RPMI8226 (cell line): ENCODE measurements at regions not wholly inside any gene's neighbourhood (a gene's known extent, or its start where the extent isn't known, plus 50 kb on each side); places are given as distances from the start of the nearest gene placed in this dataset.
A peak's percentile ranks its signal among the peaks of the same experiment; 100 is the strongest.
"Not testable (repeated sequence)": the region's sequence is repeated elsewhere in the genome, so short reads cannot be mapped to it uniquely, and the experiment has no call there.

Experiments
- DNase-seq: peaks from one replicate; pipeline ENCODE4 v3.0.0-alpha.2; 2015

DNA sequence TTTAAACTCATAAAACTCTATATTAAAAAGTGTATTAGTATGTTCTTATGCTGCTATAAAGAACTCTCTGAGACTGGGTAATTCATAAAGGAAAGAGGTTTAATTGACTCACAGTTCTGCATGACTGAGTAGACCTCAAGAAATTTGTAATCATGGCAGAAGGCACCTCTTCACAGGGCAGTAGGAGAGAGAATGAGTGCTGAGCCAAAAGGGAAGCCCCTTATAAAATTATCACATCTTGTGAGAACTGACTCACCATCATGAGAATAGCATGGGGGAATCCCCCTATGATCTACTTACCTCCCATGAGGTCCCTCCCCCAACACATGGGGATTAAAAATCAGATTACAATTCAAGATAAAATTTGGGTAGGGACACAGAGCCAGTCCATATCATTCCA, 463.2 kb downstream of the KLHL13 start:
- no peak for DNase-seq

DNA sequence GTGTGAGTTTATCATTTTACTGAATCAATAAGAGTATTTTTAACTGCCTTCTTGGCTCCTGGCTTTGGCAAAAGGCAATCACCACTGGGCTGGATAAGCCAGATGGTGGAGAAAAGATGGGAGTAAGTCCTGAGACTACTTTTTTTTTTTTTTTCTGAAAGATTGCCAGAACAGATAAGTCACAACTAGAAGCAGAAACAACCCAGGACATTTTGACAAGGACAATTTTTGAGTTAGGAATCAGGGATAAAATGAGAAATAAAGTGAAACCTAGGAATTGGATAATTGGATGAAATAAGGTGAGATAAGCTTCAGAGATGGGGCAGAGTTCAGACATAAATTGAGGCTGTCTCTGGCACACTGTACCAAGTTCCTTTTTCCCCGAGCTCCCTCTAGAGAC, 471.0 kb downstream of the KLHL13 start:
- DNase-seq: peak; percentile 2

DNA sequence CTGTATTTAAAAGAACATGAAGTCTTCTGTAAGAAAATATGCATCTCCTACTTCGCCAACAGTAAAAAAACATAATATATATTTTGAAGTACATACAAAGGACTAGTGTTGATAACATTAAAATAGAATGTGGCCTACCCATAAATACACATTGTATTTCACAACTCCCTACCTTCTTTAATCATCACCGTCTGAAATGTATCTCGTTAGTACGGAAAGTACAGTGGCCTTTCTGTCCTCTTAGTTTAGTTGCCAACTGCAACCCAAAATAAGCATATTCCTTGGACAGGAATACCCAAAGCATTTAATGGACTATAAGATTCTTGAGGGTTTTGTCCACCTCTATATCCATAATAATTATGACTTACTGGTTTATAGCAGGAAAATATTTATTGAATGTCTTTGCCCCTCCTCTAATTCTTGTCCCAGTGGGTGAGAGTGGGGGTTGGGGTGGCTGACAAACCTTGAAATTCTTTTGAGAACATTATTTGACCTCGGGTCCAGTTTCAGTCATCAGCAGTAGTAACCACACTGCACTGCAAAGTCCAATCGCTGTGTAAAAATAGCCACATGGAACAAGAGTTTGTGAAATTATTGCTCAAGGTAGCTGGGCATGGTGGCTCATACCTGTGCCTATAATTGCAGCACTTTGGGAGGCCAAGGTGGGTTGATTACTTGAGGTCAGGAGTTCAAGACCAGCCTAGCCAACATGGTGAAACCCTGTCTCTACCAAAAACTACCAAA, 474.5 kb downstream of the KLHL13 start:
- DNase-seq: no peak

DNA sequence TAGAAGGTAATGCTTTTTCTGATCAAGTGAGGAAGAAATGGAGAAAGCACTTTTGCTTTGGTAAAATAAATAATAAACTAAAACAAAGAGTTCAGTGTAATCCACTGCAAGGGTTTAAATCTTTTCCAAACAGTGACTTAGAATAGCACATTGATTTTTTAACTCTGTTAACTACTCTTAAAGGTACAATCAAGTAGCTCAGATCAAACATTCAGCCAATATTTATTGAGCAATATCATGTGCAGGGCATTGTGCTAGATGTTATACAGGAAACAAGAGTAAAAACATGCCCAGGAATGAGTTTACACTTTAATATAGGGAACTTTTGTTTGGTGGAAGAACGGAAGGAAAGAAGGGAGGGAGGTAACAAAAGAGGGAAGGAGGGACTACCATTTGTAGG, 479.8 kb downstream of the KLHL13 start:
- no peak for DNase-seq

DNA sequence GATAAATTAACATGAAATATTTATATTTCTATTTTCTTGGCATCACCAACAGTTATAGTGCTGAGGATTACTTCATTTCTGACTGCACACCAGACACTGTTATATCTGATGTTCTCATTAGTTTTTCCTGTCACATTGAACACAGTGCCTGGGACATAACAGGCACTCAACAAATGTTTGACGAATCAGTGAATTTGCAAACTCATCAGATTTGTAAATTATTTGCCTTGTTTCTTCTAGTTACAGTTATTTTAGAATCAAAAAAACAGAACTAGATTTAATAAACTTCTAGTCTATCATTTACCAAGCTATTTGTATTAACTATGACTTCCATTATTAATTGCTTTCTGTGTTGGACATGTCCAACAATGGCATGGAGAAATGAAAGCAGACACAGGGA, 483.3 kb downstream of the KLHL13 start:
- DNase-seq: no peak

DNA sequence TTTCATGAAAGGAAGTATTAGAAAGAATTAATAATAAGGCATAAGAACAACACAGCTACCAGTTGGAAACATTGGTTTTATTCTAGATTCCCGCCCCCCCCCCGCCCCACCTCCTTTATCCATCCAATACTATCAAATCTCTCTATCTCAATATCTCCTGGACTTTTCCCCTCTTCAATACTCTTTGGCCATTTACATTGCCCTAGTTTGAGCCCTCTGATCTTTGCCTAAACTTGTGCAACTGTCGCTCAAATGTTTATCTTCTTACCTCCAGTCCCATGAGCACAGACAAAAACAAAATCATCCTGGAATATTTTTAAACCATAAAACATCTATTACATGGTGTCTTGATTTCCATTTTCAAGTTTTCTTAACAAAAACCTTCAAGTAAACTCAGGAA, 488.2 kb downstream of the KLHL13 start:
- DNase-seq: no peak

DNA sequence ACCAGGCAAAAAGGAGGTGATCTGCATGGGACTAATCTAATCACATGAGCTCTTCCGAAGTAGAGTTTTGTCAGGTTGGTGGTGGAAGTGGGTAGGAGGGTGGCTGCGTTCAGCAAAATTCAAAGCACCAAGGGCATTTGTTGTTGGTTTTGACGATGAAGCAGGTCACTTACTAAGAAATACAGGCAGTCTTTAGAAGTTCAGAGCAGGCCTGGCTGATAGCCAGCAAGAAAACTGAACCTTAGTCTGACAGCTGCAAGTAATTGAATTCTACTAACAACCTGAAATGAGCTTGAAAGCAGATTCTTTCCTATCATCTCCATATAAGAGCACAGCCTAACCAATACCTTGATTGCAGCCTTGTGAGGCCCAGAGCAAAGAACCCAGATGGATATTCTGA, 505.8 kb downstream of the KLHL13 start:
- no peak for DNase-seq

DNA sequence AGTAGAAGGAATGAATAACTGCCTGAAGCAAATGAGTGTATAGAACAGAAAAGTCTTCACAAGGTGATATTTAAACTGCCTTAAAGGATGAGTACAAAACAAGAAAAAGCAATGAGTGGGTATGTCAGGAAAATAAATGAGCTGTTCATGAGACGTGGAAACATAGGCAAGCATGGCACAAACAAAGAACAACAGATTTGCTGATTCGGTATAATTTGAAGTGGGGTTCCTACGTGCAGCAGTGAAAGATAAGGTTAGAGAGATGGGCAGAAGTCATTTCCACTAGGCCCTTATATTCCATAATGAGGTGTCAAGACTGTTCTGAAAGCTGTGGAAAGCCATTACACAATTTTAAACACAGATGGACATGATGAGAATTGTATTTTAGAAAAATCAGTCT, 506.6 kb downstream of the KLHL13 start:
- DNase-seq: no peak

DNA sequence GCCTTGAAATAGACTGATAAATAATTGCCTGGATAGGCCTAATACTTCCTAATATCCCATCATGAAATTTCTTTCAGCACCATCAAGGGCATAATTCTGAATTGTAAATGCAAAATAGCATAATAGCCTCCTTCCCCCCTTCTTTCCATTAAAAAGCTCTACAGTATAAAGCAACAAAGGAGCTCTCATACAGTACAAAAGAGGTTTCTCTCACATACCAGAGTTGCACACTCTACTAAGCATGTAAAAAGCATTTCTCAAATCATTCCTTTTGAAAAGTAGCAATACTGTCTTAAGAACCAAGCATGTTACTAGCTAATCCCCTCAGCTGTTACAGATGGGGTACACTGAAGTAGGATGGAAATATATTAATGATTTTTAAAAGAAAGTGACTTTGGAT, 509.0 kb downstream of the KLHL13 start:
- DNase-seq: no peak

DNA sequence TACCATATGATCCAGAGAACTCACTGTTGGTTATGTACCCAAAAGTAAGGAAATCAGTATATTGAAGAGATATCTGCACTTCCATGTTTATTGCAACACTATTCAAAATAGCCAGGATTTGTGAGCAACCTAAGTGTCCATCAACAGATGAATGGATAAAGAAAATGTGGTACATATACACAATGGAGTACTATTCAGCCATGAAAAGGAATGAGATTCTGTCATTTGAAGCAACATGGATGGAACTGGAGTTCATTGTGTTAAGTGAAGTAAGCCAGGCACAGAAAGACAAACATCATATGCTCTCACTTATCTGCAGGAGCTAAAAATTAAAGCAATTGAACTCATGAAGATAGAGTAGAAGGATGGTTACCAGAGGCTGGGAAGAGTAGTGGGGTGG, 510.5 kb downstream of the KLHL13 start:
- not testable (repeated sequence) for DNase-seq

DNA sequence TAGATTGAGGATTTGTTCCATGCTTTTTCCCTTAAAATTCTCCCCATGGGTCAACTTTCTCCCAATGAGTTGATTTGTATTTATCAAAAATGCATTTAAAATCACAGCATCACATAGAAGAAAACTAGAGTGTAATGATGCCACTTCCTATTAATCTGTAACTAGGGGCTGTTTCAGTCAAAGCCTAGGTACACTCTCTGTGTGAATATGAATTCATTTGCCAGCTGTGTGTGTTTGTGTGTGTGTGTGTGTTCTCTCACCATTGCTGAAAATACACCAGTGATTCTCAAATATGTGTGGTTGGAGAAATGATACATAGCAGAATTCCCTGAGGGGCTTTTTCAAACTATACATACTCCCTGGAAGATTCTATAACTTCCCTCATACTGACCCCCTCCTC, 546.5 kb downstream of the KLHL13 start:
- DNase-seq: no peak

DNA sequence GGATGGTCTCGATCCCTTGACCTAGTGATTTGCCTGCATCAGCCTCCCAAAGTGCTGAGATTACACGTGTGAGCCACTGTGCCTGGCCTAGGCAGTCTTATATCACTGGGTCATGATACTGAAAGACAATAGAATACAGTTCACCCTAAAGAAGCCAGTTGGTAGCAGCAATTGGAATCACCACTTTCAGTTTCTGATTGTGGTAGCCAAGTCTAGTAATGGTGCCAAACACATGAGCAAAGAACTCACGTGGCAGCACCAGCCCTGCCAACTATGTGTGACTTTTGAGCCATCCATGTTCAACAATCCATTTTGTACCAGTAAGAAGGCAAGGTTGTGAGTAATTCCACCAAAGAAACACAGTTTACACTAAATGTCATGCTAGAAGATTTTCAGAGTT, 548.4 kb downstream of the KLHL13 start:
- DNase-seq: no peak

DNA sequence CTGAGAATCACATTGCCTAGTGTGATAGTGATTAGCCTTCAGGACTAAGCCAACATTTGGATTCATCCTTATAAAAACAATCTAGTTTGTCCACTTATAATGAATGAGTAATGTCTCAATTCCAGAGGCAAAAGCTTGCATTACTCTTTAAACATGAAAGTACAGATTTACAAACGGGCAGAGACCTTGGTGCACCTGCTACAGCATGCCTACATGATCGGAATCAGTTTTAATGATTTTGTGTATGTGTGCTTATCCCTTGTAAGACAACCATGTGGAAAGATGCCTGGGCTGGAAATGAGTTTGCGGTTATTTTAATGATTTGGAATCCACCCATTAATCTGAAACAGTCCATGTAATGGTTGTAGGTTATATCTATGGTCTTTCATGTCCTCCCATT, 572.7 kb downstream of the KLHL13 start:
- DNase-seq: no peak

DNA sequence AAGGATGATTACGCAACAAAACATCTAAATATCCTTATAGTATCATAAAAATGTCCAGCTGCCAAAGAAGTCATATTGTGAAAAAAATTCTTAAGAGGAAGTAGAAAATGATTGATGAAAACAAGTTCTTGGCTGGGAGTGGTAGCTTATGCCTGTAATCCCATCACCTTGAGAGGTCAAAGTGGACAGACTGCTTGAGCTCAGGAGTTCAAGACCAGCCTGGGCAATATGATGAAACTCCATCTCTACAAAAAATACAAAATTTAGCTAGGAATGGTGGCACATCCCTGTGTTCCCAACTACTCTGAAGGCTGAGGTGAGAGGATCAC, 577.6 kb downstream of the KLHL13 start:
- no peak for DNase-seq

DNA sequence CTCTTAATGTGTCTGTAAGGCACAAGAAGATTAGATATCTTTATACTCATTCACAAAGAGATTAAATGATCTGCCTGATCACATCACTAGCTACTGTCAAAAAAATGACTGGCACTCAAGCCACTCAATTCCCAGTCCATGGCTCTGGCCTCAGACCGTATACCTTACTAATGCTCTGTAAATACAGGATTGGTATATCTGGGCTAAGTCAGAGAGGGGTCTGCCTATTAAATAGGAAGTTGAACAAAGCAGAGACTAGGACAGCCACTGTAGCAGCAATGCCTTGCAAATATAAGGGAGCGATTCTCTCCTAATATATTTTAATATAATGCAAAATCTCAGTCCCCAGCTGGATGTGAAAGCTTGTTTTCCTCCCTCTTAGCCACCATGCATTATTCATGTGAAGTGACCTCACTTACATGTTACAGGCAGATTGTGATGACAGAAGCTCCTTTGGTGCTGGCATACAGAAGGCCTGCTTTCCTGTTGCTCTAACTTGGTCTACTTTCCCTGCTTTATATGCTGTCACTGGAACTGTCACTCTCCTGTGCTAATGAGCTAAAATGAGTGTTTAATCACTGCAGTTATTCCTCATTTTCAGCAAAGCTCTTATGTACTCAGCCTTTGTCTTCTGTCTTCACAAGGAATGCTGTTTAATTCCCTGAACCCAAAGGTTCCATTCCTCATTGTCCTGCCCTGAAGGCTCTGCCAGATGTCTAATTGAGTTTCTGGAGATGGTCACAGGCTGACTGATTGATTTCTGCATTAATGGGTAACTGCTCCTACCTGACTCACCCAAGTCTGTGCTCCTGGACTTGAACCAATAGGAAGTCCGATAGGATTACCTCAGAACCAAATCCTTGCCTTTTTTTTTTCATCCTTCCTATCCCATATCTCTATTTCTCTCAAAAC, 578.2 kb downstream of the KLHL13 start:
- DNase-seq: no peak

DNA sequence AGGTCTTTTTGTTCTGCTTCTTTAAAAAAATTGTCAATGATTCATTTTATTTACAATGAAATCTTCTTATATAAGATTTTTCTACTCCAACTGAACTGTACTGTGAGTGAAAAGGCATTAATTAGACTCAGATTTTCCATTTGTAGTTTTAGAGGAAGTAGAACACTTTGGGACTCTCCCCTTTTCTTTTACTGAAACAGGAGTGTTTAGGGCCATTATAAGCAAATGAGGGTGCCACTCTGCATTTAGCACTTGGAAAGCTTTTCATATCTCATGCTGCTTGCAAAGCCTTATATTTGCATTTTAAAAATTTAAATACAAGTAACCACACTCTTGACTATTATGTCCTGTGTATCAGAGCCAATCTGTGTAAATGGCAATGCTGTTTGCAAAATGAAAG, 584.3 kb downstream of the KLHL13 start:
- no peak for DNase-seq

DNA sequence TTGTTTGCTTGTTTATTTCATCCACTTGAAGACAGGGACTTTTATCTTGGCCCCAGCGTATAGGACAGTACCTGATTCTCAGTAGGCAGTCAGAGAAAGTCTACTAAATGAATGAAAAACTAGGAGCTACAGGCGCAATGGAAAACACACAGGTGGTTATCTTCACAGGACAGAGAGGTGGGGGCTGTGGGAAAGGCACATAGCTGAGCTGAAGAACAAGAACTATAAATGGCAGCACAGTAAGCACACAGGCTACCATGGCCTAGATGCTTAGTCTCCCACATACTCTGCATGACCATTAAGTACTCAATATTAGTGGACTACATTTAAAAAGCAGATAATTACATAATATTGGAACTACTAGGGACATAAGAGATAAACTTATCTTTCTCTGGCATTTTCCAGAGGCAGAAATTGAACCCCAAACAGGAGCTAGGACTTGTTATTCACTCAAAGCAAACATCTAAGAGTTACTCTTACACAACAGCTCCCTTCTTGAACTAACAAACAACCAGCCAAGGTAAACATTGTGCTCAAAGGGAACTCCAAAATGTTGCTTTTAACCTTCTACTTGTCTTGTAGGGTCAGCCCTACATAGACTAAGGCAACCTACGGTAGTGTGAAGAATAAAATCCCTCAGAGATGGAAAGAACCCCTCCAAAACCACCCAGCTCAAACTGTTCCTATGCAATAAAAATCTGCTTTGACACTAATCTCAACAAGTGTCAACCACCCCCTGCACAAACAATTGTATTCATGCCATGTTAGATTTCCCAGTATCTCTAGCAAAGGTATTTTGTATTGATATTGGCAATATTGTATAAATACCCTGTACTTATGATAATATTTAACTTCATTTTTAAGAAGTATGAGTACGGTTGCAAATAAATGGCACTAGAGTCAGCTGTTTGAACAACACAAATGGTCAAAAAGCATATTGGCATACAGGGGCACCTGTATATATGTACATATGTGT, 593.6 kb downstream of the KLHL13 start:
- DNase-seq: no peak

DNA sequence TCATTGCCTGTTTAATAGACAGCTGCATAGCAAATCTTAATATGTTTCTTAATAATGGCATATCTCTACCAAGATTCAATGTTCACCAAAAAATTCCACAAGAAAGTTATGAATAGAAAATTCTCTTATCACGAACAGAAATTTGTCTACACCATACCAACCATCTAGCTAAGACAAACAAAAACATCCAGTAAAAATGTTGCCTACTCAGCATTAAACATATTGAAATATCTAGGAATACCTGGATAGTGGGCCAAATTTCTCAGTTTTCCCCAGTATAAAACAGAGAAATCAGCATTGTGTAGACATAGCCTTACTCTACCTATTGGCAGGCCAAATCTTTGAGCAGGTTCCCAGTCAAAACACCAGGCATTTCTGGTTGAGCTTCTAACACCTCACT, 598.6 kb downstream of the KLHL13 start:
- no peak for DNase-seq

DNA sequence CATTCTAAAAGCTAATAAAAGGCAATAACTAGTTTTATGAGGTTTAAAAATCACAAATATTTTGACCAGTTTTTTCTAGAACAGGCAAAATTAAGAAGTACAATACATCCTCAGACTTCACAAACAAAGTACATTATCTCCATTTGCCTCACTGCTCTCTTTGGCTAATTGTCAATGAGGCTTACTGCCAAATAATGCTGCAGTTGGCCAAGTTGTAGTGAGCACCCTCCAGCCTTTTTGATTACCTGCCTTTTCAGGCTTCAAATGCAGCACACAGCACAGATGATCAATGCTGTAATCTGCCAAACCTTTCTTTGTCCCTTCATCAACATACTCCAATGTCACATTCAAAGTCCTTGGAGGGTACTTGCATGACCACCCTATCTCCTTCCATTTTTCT, 605.2 kb downstream of the KLHL13 start:
- no peak for DNase-seq

DNA sequence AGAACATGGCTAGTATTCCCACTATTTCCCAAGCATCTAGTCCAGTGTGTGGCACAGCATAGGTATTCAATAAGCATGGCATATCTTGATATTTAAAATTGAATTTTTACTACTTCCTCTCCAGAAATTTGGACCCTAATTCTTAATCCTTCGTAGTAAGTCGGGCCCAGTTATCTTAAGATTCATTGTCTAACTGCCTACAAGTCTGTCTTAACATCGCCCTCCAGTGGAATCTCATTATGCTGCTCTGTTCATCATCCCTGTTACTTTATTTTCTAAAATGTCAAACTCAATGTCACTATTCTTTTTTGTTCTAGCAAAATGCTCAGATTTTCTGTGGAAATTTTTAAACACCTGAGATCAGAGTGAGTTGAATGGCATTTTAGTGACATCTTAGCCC, 606.2 kb downstream of the KLHL13 start:
- DNase-seq: no peak

DNA sequence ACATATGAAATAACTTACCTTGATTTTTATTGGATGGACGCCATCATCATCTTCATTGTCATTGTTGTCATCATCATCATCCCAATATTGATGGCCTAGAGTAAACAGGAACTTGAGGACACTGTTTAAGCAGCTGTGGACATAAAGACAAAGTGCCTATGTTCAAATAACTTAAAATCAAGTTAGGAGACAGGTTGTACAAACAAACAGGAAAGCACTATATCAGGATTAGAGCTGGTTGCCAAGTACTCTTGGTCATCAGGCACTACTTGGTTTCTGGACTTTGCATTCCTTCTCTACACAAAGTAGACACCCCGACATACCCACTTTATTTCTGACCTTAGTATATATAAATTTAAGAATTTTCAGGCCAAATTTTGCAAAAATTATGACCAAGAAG, 608.6 kb downstream of the KLHL13 start:
- DNase-seq: no peak

DNA sequence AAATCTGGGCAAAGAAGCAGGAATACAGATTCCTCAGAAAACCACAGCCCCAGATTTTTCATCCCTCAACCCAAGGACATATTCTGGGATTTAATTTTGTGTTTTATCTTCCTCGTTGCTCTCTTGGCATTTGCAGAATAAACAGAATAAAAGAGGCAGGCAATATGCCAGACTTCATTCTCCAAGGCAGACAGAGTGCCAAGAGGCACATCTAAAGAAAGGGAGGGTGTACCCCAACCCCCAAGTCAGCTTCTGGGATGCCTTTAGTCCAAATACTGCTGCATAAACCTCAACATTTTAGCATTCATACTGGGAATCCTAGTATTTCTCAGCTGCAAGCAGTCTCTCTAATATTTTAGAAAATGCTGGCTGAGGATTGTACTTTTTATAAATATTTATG, 629.2 kb downstream of the KLHL13 start:
- DNase-seq: no peak

DNA sequence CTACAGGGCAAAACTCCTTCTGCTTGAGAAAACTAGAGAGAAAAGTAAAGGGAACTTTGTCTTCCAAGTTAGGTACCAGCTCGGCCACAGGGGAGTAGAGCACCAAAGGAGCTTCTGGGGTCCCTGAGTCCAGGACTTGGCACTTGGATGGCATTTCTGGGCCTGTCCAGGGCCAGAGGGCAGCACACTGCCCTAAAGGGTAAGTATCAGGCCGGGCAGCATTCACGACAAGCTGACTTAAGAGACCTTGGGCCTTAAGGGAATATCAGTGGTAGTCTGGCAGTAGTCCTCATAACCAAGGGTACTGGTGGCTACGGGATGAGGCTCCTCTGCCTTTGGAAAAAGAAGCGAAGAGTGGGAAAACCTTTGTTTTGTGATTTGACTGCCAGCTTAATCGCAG, 632.7 kb downstream of the KLHL13 start:
- DNase-seq: no peak
